ENCODE measurements at regions not wholly inside any gene's neighbourhood (a gene's known extent, or its start where the extent isn't known, plus 50 kb on each side); places are given as distances from the start of the nearest gene placed in this dataset.

GRCh38 chrX:95675011-95675410 lies 1009.6 kb upstream of the DIAPH2 start:
- H3K4me3 ChIP-seq (ENCODE audit: control insufficient read depth, low read depth, low read length): no peak overlapping the region
- TF ChIP-seq CTCF (IDR thresholded peaks at IDR 0.05; ENCODE audit: control insufficient read depth, insufficient read depth, low read depth, low read length, missing control alignments): no peak
- no peak for DNase-seq (ENCODE audit: low read depth)

- TF ChIP-seq CTCF (IDR thresholded peaks at IDR 0.05; ENCODE audit: control insufficient read depth, insufficient read depth, low read depth, low read length, missing control alignments): no peak
- no peak overlapping the region for H3K4me3 ChIP-seq (ENCODE audit: control insufficient read depth, low read depth, low read length)
- no peak for DNase-seq (ENCODE audit: low read depth)
Observed at GRCh38 chrX:95675794-95676193, 1008.8 kb upstream of the DIAPH2 start.

- no peak for DNase-seq (ENCODE audit: low read depth)
- no peak for TF ChIP-seq CTCF (IDR thresholded peaks at IDR 0.05; ENCODE audit: control insufficient read depth, insufficient read depth, low read depth, low read length, missing control alignments)
- H3K4me3 ChIP-seq (ENCODE audit: control insufficient read depth, low read depth, low read length): no peak overlapping the region
Observed at GRCh38 chrX:95678679-95679078, 1006.0 kb upstream of the DIAPH2 start.

GRCh38 chrX:95693365-95693764 lies 991.3 kb upstream of the DIAPH2 start:
- TF ChIP-seq CTCF (IDR thresholded peaks at IDR 0.05; ENCODE audit: control insufficient read depth, insufficient read depth, low read depth, low read length, missing control alignments): no peak

GRCh38 chrX:95703696-95704095 lies 980.9 kb upstream of the DIAPH2 start:
- H3K4me3 ChIP-seq (ENCODE audit: control insufficient read depth, low read depth, low read length): no peak overlapping the region
- DNase-seq (ENCODE audit: low read depth): no peak
- TF ChIP-seq CTCF (IDR thresholded peaks at IDR 0.05; ENCODE audit: control insufficient read depth, insufficient read depth, low read depth, low read length, missing control alignments): no peak

More at GRCh38 chrX:95693365-95693764, 991.3 kb upstream of the DIAPH2 start:
- no peak for DNase-seq (ENCODE audit: low read depth)
- H3K4me3 ChIP-seq (ENCODE audit: control insufficient read depth, low read depth, low read length): no peak overlapping the region

- no peak for DNase-seq (ENCODE audit: low read depth)
- TF ChIP-seq CTCF (IDR thresholded peaks at IDR 0.05; ENCODE audit: control insufficient read depth, insufficient read depth, low read depth, low read length, missing control alignments): no peak
- no peak overlapping the region for H3K4me3 ChIP-seq (ENCODE audit: control insufficient read depth, low read depth, low read length)
Observed at GRCh38 chrX:95716841-95717240, 967.8 kb upstream of the DIAPH2 start.

GRCh38 chrX:95718746-95719145 lies 965.9 kb upstream of the DIAPH2 start:
- H3K4me3 ChIP-seq (ENCODE audit: control insufficient read depth, low read depth, low read length): no peak overlapping the region
- no peak for TF ChIP-seq CTCF (IDR thresholded peaks at IDR 0.05; ENCODE audit: control insufficient read depth, insufficient read depth, low read depth, low read length, missing control alignments)
- DNase-seq (ENCODE audit: low read depth): no peak
